Karpas-422 (cell line): ENCODE measurements at regions not wholly inside any gene's neighbourhood (a gene's known extent, or its start where the extent isn't known, plus 50 kb on each side); places are given as distances from the start of the nearest gene placed in this dataset.
A peak's percentile ranks its signal among the peaks of the same experiment; 100 is the strongest.

Experiments used
- DNase-seq: peaks from one replicate; pipeline ENCODE4 v3.0.0-alpha.2; 2015
- H2AFZ ChIP-seq: fragments of 200-600 bp; sonication (generic); 2 replicates; pipeline ENCODE4 v1.6.1; 2014; ENCODE audit warnings: antibody characterized with exemption, low read length, mixed read lengths
- H3K27ac ChIP-seq: fragments of 200-600 bp; sonication (generic); 2 replicates; pipeline ENCODE4 v1.5.1; 2014; ENCODE audit warnings: mild to moderate bottlenecking, low read length, moderate library complexity
- H3K27me3 ChIP-seq: fragments of 200-600 bp; sonication (generic); 2 replicates; pipeline ENCODE4 v1.6.1; 2014; ENCODE audit warnings: low read length, mixed read lengths
- H3K36me3 ChIP-seq: fragments of 200-600 bp; sonication (generic); 2 replicates; pipeline ENCODE4 v1.6.1; 2014; ENCODE audit warnings: low read length, mixed read lengths; ENCODE audit not compliant: insufficient read depth
- H3K4me1 ChIP-seq: fragments of 200-600 bp; sonication (generic); 2 replicates; pipeline ENCODE4 v1.6.1; 2014; ENCODE audit warnings: mild to moderate bottlenecking, low read length, mixed read lengths
- H3K4me2 ChIP-seq: fragments of 200-600 bp; sonication (generic); 2 replicates; pipeline ENCODE4 v1.6.1; 2014; ENCODE audit warnings: low read length, low read depth, mild to moderate bottlenecking; ENCODE audit not compliant: poor library complexity, severe bottlenecking
- H3K4me3 ChIP-seq: fragments of 200-600 bp; sonication (generic); 2 replicates; pipeline ENCODE4 v1.5.1; 2014; ENCODE audit warnings: mild to moderate bottlenecking, antibody characterized with exemption, low read length, mixed read lengths
- H3K79me2 ChIP-seq: fragments of 200-600 bp; sonication (generic); 2 replicates; pipeline ENCODE4 v1.6.1; 2014; ENCODE audit warnings: mild to moderate bottlenecking, low read length, mixed read lengths
- H3K9ac ChIP-seq: fragments of 200-600 bp; sonication (generic); 2 replicates; pipeline ENCODE4 v1.6.0; 2014; ENCODE audit warnings: low read length
- H3K9me2 ChIP-seq: fragments of 200-600 bp; sonication (generic), shearing (Covaris generic); replicated peaks from 2 replicates; pipeline ENCODE4 v1.6.0; 2014; ENCODE audit warnings: mild to moderate bottlenecking, low read length, moderate library complexity; ENCODE audit not compliant: insufficient read depth
- H3K9me3 ChIP-seq: fragments of 300-700, 200-600 bp; sonication (generic); 2 replicates; pipeline ENCODE4 v1.6.1; 2014; ENCODE audit warnings: low read length, mixed read lengths
- H4K20me1 ChIP-seq: fragments of 200-600 bp; sonication (generic); 2 replicates; pipeline ENCODE4 v1.6.1; 2014; ENCODE audit warnings: mild to moderate bottlenecking, antibody characterized with exemption, low read length, low read depth; ENCODE audit not compliant: insufficient read depth

DNA sequence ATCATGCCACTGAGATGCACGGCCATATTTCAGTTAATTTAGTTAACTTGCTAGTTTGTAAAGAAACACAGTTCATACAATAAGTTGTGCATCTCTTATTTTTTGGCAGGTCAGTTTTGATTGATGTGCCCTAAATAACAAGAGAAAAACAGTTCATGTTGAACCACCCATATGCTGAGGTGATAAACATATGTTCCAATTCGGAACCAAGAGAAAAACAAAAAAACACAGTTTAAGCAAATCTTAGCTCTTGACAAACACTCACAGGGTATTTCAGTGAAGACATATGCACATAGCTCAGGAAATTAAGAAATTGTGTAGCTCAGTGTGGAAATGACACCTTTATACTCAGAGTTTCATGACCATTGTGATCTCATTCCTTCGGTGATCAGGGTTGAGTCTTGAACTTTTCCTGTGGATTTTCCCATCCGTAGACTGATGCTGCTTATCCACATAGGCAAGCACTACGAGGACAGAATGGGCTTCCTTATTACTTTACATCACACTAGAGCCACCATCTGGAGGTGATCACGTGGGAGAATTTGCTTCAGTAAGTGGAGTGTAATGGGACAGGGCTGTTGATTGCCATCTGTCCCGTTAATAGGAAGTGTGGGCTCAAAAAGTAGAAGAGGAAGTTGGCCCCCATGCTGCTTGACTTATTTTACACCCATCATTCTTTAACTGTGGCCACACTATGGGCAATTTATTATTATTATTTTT is 773.0 kb downstream of the MTRR start:
- H3K9ac ChIP-seq, result no peak overlapping the region
- no peaks in the 10 kb centered on the region for H3K27me3 ChIP-seq
- no peaks in the 10 kb centered on the region for H4K20me1 ChIP-seq
- no peak overlapping the region for H2AFZ ChIP-seq
- no peak overlapping the region for H3K4me3 ChIP-seq
- no peaks in the 10 kb centered on the region for H3K4me1 ChIP-seq
- H3K4me2 ChIP-seq, result no peak overlapping the region
- no peak overlapping the region for H3K27ac ChIP-seq
- peak; percentile 5 for DNase-seq
- no peaks in the 10 kb centered on the region for H3K79me2 ChIP-seq
- no peaks in the 10 kb centered on the region for H3K9me2 ChIP-seq
- peaks cover 20% of the 10 kb centered on the region for H3K9me3 ChIP-seq
- no peaks in the 10 kb centered on the region for H3K36me3 ChIP-seq

DNA sequence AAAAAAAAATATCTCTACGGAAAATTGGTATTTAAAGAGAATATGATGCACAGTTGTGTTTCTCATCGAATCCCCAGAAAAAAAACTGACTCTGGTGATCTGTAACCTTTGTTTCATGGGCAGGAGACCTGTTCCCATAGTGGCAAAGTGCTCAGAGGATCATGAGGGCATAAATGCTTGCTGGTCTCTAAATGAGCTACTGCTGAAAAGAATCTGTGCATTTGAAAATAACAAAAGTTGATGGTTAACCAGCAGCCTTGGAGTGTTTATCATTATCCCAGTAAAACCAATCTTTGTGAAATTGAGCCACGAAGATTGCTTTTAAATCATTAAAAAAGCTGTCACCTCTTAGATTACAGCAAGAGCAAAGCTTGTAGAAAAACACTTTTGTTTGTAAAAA is 775.4 kb downstream of the MTRR start:
- Histone ChIP-seq H3K27me3 (no peaks in the 10 kb centered on the region), H3K4me2 (no peak overlapping the region), H3K4me1 (no peaks in the 10 kb centered on the region), H3K36me3 (no peaks in the 10 kb centered on the region), H3K9ac (no peak overlapping the region), H3K4me3 (no peak overlapping the region), H2AFZ (no peak overlapping the region), H3K9me3 (peaks cover 11% of the 10 kb centered on the region), H4K20me1 (no peaks in the 10 kb centered on the region), H3K79me2 (no peaks in the 10 kb centered on the region), H3K27ac (no peak overlapping the region), H3K9me2 (no peaks in the 10 kb centered on the region)
- no peak for DNase-seq

DNA sequence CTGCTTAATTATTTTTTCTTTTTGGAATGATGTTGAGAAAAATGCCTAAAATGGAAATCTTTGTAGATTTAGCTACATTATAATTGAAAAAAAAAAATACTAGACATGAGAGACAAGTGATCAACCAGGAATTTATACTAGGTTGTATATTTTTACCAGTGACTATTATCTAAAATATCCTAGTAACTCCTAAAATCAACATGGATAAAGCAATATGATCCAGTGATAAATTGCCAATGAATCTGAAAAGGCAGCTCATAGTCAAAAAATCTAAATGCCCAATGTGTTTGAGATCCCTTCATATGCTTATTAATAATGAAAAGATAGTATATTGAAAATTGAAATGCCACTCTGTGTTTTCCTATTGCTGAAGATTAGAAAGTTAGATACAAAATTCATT is 778.2 kb downstream of the MTRR start:
- Histone ChIP-seq H3K4me1 (no peaks in the 10 kb centered on the region), H3K79me2 (no peaks in the 10 kb centered on the region), H3K36me3 (no peaks in the 10 kb centered on the region)

DNA sequence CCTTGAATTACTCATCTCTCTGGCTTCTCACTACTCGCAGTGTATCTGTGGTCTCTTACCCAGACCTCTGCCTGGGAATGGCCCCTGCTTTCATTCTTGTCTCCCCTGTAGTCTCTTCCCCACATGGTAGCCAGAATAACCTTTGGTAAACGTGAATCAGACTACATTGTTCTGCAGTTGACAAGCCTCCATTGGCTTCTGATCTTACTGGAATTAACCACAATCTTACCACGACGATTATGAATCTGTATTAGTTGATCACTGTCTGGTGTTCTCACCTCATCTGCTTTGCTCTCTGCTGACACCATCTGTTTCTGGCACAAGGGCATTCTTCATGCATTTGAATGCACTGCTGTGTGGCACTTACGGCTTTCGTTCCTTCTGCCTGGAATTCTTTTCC is 781.2 kb downstream of the MTRR start:
- DNase-seq, result peak; percentile 32
- H3K27me3 ChIP-seq, result no peaks in the 10 kb centered on the region
- H3K79me2 ChIP-seq, result no peaks in the 10 kb centered on the region
- H3K9me3 ChIP-seq, result peaks cover 16% of the 10 kb centered on the region
- H2AFZ ChIP-seq, result peak overlapping the region; percentile 9; the same call in 1 of the 2 replicates
- no peak overlapping the region for H3K4me3 ChIP-seq
- H3K9me2 ChIP-seq, result no peaks in the 10 kb centered on the region
- no peak overlapping the region for H3K4me2 ChIP-seq
- H4K20me1 ChIP-seq, result no peaks in the 10 kb centered on the region
- H3K4me1 ChIP-seq, result no peaks in the 10 kb centered on the region
- no peak overlapping the region for H3K9ac ChIP-seq
- H3K36me3 ChIP-seq, result no peaks in the 10 kb centered on the region
- no peak overlapping the region for H3K27ac ChIP-seq

More for the DNA sequence above, 778.2 kb downstream of the MTRR start:
- Histone ChIP-seq H2AFZ (no peak overlapping the region), H4K20me1 (no peaks in the 10 kb centered on the region), H3K4me2 (no peak overlapping the region), H3K27me3 (no peaks in the 10 kb centered on the region), H3K27ac (no peak overlapping the region), H3K9ac (no peak overlapping the region), H3K9me3 (peaks cover 20% of the 10 kb centered on the region), H3K4me3 (no peak overlapping the region), H3K9me2 (no peaks in the 10 kb centered on the region)
- DNase-seq, result no peak

DNA sequence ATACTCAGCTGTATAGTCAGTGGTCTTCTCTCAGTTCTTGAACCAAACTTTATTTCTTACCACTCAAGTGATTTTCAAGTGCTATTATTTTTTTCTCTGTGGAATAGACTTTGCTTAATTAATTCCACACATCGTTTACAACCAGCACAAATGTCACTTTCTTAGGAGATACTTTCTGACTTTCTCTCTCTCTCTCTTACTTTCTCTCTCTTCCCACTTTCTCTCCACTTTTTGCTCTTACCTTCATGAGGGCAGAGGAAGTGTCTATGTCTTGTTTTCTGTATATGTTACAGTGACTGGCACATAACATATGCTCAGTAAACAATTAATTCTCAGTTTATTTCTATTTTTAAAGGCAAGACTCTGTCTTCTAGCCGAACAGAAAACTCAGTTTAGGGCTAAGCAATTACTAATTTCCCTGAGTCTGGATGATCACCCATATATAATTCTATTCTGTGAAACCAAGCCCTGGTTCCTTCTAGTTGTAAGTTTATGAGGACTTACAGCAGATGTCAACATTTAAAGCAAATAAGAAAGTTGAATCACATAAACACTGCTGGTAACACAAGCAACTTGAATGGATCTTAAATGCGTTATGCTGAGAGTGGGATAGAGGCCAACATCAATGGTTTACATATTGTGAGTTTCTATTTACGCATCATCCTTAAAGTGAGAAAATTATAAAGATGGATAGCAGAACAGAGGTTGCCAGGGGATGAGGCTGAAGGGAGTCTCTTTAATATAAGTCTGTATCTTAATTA is 791.4 kb downstream of the MTRR start:
- no peaks in the 10 kb centered on the region for H3K27me3 ChIP-seq
- no peaks in the 10 kb centered on the region for H3K9me2 ChIP-seq
- no peaks in the 10 kb centered on the region for H4K20me1 ChIP-seq
- peaks cover 12% of the 10 kb centered on the region for H3K9me3 ChIP-seq
- no peaks in the 10 kb centered on the region for H3K4me1 ChIP-seq
- no peaks in the 10 kb centered on the region for H3K36me3 ChIP-seq
- no peak overlapping the region for H3K27ac ChIP-seq
- H3K79me2 ChIP-seq, result no peaks in the 10 kb centered on the region
- no peak overlapping the region for H3K9ac ChIP-seq
- no peak overlapping the region for H3K4me3 ChIP-seq
- H3K4me2 ChIP-seq, result no peak overlapping the region
- H2AFZ ChIP-seq, result no peak overlapping the region
- DNase-seq, result no peak

DNA sequence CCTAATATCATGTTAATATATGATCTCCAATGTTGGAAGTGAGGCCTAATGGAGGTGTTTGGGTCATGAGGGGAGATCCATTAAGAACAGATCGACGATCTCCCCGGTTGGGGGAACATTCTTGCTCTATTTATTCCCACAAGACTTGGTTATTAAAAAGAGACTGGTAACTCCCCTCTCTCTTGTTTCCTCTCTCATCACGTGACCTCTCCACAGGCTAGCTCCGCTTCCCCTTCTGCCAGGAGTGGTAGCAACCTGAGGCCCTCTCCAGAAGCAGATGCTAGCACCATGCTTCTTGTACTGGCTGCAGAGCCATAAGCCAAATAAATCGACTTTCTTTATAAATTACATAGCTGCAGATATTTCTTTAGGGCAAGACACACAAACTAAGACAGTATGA is 794.4 kb downstream of the MTRR start:
- Histone ChIP-seq H3K36me3 (no peaks in the 10 kb centered on the region), H3K4me3 (no peak overlapping the region), H2AFZ (no peak overlapping the region), H3K79me2 (no peaks in the 10 kb centered on the region), H3K4me2 (no peak overlapping the region), H3K9ac (no peak overlapping the region), H3K9me3 (peaks cover 12% of the 10 kb centered on the region; the same call in 1 of the 2 replicates), H4K20me1 (no peaks in the 10 kb centered on the region), H3K9me2 (no peaks in the 10 kb centered on the region), H3K27ac (no peak overlapping the region), H3K27me3 (no peaks in the 10 kb centered on the region), H3K4me1 (no peaks in the 10 kb centered on the region)
- no peak for DNase-seq

- H3K36me3 ChIP-seq, result no peaks in the 10 kb centered on the region
- no peak overlapping the region for H3K4me3 ChIP-seq
- H3K4me2 ChIP-seq, result no peak overlapping the region
- H3K9me2 ChIP-seq, result no peaks in the 10 kb centered on the region
- H3K27ac ChIP-seq, result no peak overlapping the region
- no peak overlapping the region for H2AFZ ChIP-seq
- H4K20me1 ChIP-seq, result no peaks in the 10 kb centered on the region
- peaks cover 11% of the 10 kb centered on the region for H3K9me3 ChIP-seq
- no peak for DNase-seq
- no peaks in the 10 kb centered on the region for H3K79me2 ChIP-seq
- H3K9ac ChIP-seq, result no peak overlapping the region
- H3K27me3 ChIP-seq, result no peaks in the 10 kb centered on the region
- H3K4me1 ChIP-seq, result no peaks in the 10 kb centered on the region
Measured at GRCh38 chr5:8675182-8675581, 806.2 kb downstream of the MTRR start.

DNA sequence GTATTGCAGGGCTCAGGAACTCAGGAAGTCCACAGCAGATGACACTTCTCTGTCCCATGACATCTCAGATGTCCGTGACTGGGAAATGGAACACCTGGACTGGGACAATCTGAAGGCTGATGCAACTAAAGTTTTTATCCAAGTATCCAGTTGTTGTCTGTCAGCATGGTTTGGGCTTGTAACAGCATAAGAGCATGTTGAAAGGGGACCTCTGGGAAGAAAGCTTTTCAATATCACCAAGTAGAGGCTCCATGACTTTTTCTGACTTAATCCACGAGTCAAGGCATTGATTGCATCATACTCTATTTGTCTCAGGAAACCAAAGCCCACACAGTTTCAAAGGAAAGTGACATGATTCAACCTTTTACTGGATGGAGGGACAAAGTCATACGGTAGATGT is 807.7 kb downstream of the MTRR start:
- no peaks in the 10 kb centered on the region for H3K27me3 ChIP-seq
- no peaks in the 10 kb centered on the region for H3K4me1 ChIP-seq
- no peak overlapping the region for H3K4me2 ChIP-seq
- no peaks in the 10 kb centered on the region for H3K9me2 ChIP-seq
- no peaks in the 10 kb centered on the region for H3K36me3 ChIP-seq
- peaks cover 11% of the 10 kb centered on the region for H3K9me3 ChIP-seq
- H4K20me1 ChIP-seq, result no peaks in the 10 kb centered on the region
- no peak overlapping the region for H3K9ac ChIP-seq
- H3K79me2 ChIP-seq, result no peaks in the 10 kb centered on the region
- no peak for DNase-seq
- H3K27ac ChIP-seq, result no peak overlapping the region
- H2AFZ ChIP-seq, result no peak overlapping the region
- H3K4me3 ChIP-seq, result no peak overlapping the region
